K562 (cell line): ENCODE measurements at regions not wholly inside any gene's neighbourhood (a gene's known extent, or its start where the extent isn't known, plus 50 kb on each side); places are given as distances from the start of the nearest gene placed in this dataset.

Experiments
- ATAC-seq: fragments of 200-7000 bp; cut with Tn5 transposase; 3 replicates; pipeline ENCODE4 v1.9.1; 2020; ENCODE audit warnings: moderate library complexity
- BruUV-seq: library from RNA; stranded (reverse); fragments of 400-500 nt; replicated peaks from 2 replicates; lab custom pipeline; 2021; lab: Mats Ljungman, UMichigan
- CTCF ChIA-PET: fragments of 300-600 bp; formaldehyde crosslinking; extraction: SDS; loops from one replicate; lab custom pipeline; 2021; ENCODE audit warnings: low intra/inter-chr PET ratio; lab: Yijun Ruan, JAX
- POLR2A ChIA-PET: fragments of 300-600, 350-650 bp; sonication (Branson Sonifier 250); formaldehyde crosslinking; extraction: SDS; loops from one replicate; lab custom pipeline; 2021; ENCODE audit warnings: antibody characterized with exemption, inconsistent platforms; lab: Yijun Ruan, JAX
- DNase-seq, 4 experiments: peaks; one replicate each; pipeline versions ENCODE4 v3.0.0 to v3.0.0-alpha.2; 2011 to 2018; ENCODE audit warnings: low spot score in 3 of 4, mixed read lengths in 3 of 4; ENCODE audit errors: extremely low read depth in 1 of 4
- FAIRE-seq: peaks from 2 replicates; lab custom pipeline; 2011; peaks lifted over from hg19 to GRCh38; lab: Jason Lieb, UNC
- H2AFZ ChIP-seq: 2 replicates; pipeline ENCODE4 v1.6.0; 2011; ENCODE audit warnings: low read depth, low read length, control low read depth, inconsistent platforms
- H3K27ac ChIP-seq: fragments of 200-600 bp; 3 replicates; pipeline ENCODE4 v1.8.0; 2011; ENCODE audit warnings: low read depth, mild to moderate bottlenecking, control low read depth, inconsistent platforms, low read length, moderate library complexity, mixed read lengths; ENCODE audit errors: extremely low read depth
- H3K27me3 ChIP-seq, 2 experiments: fragments of 300-600 bp in 1 of 2; 2 replicates in 1 of 2; 3 replicates in 1 of 2; pipeline versions ENCODE4 v1.6.0 to v1.8.0; 2011; ENCODE audit warnings: inconsistent platforms in 2 of 2, low read length in 2 of 2, mild to moderate bottlenecking in 1 of 2, mixed read lengths in 1 of 2, moderate library complexity in 1 of 2; ENCODE audit not compliant: control insufficient read depth in 2 of 2, insufficient read depth in 2 of 2
- H3K36me3 ChIP-seq: fragments of 300-600 bp; 3 replicates; pipeline ENCODE4 v1.8.0; 2011; ENCODE audit warnings: mild to moderate bottlenecking, low read length, inconsistent platforms; ENCODE audit not compliant: control insufficient read depth, insufficient read depth
- H3K4me1 ChIP-seq, 2 experiments: fragments of 200-600 bp in 1 of 2; replicated peaks in 1 of 2; 2 replicates in 1 of 2; 3 replicates in 1 of 2; pipeline versions ENCODE4 v1.5.1 to v1.8.0; 2011; ENCODE audit warnings: inconsistent platforms in 2 of 2, low read length in 2 of 2, mild to moderate bottlenecking in 1 of 2, mixed read lengths in 1 of 2, moderate library complexity in 1 of 2; ENCODE audit not compliant: control insufficient read depth in 2 of 2, insufficient read depth in 2 of 2
- H3K4me2 ChIP-seq: 2 replicates; pipeline ENCODE4 v1.6.1; 2011; ENCODE audit warnings: low read length, control low read depth, inconsistent platforms, mixed read lengths; ENCODE audit not compliant: insufficient read depth
- H3K4me3 ChIP-seq: fragments of 200-600 bp; sonication (generic), shearing (Covaris generic); 2 replicates; pipeline ENCODE4 v1.5.1; 2016; ENCODE audit warnings: control low read depth, inconsistent platforms
- H3K79me2 ChIP-seq: fragments of 200-600 bp; 3 replicates; pipeline ENCODE4 v1.8.0; 2011; ENCODE audit warnings: low read length, inconsistent platforms; ENCODE audit not compliant: control insufficient read depth, insufficient read depth
- H3K9ac ChIP-seq, 2 experiments: 2 replicates each; pipeline versions ENCODE4 v1.6.0 to v1.6.1; 2011; ENCODE audit warnings: low read depth in 2 of 2, low read length in 2 of 2, control low read depth in 1 of 2, inconsistent platforms in 1 of 2, mild to moderate bottlenecking in 1 of 2, mixed read lengths in 1 of 2; ENCODE audit not compliant: insufficient read depth in 1 of 2
- H3K9me1 ChIP-seq: one replicate; pipeline ENCODE4 v1.6.0; 2011; ENCODE audit warnings: inconsistent platforms, mild to moderate bottlenecking, low read length, moderate library complexity; ENCODE audit not compliant: control insufficient read depth, insufficient read depth
- H3K9me3 ChIP-seq: replicated peaks from 2 replicates; pipeline ENCODE4 v1.5.1; 2011; ENCODE audit warnings: low read depth, low read length, inconsistent platforms; ENCODE audit not compliant: control insufficient read depth, insufficient read depth
- H4K20me1 ChIP-seq: replicated peaks from 2 replicates; pipeline ENCODE4 v1.6.1; 2011; ENCODE audit warnings: low read length, inconsistent platforms, mixed read lengths; ENCODE audit not compliant: control insufficient read depth, insufficient read depth
- SIX5 ChIP-seq, 2 experiments: IDR thresholded peaks; 2 replicates each; pipeline ENCODE4 v1.6.1; 2011; ENCODE audit warnings: low read length in 2 of 2, borderline replicate concordance in 1 of 2, low read depth in 1 of 2, mild to moderate bottlenecking in 1 of 2, moderate library complexity in 1 of 2; ENCODE audit not compliant: insufficient read depth in 1 of 2
- TAL1 ChIP-seq: fragments of 450-650 bp; IDR thresholded peaks from 2 replicates; pipeline ENCODE4 v1.6.1; 2016; ENCODE audit warnings: mild to moderate bottlenecking
- UBTF ChIP-seq, 2 experiments: IDR thresholded peaks; 2 replicates each; pipeline ENCODE4 v1.6.1; 2012; ENCODE audit warnings: improper control_type of control experiment in 2 of 2, low read depth in 2 of 2, low read length in 2 of 2, borderline replicate concordance in 1 of 2
- ZNF282 ChIP-seq: sonication (generic); formaldehyde crosslinking; IDR thresholded peaks from 2 replicates; pipeline ENCODE4 v1.8.1; 2023; ENCODE audit warnings: missing genetic modification reagents
- ZNF41 ChIP-seq: fragments of 250-450 bp; sonication (Bioruptor Pico); conservative IDR thresholded peaks from 2 replicates; pipeline ENCODE4 v1.4.0; 2020; ENCODE audit warnings: mild to moderate bottlenecking
- ZNF583 ChIP-seq: fragments of 250-450 bp; sonication (Bioruptor Pico); IDR thresholded peaks from 2 replicates; pipeline ENCODE4 v1.4.0; 2020
- ZNF699 ChIP-seq: fragments of 250-450 bp; sonication (Bioruptor Pico); IDR thresholded peaks from 2 replicates; pipeline ENCODE4 v1.8.0; 2021; ENCODE audit warnings: mild to moderate bottlenecking, moderate library complexity; ENCODE audit not compliant: insufficient replicate concordance
- WGBS: fragments of 100-300 bp; shearing (Covaris generic); methylation state at CpG from one replicate; pipeline ENCODE4 v1.1.6; 2016; ENCODE audit warnings: low coverage, mixed read lengths; ENCODE audit not compliant: insufficient coverage; ENCODE audit errors: missing lambda C conversion rate; 5-methylcytosine and 5-hydroxymethylcytosine counted together
- in situ Hi-C: fragments of 300-500 bp; cut with MboI; formaldehyde crosslinking; loops from 4 replicates; pipeline ENCODE4 v1.15.0; 2018; ENCODE audit warnings: inconsistent platforms, mixed read lengths
- intact Hi-C: fragments of 100-400 bp; cut with micrococcal nuclease; formaldehyde crosslinking; loops from 2 replicates; pipeline ENCODE4 v1.14.2; 2022
- TF ChIP-seq, protein P1 (sequence below): sonication (generic); formaldehyde crosslinking; IDR thresholded peaks from 2 replicates; pipeline ENCODE4 v1.8.0; 2023; ENCODE audit warnings: missing genetic modification reagents, mild to moderate bottlenecking, borderline replicate concordance
- TF ChIP-seq, protein P2 (sequence below): sonication (generic); formaldehyde crosslinking; IDR thresholded peaks from 2 replicates; pipeline ENCODE4 v1.8.0; 2022; ENCODE audit warnings: mild to moderate bottlenecking, missing genetic modification reagents

DNA sequence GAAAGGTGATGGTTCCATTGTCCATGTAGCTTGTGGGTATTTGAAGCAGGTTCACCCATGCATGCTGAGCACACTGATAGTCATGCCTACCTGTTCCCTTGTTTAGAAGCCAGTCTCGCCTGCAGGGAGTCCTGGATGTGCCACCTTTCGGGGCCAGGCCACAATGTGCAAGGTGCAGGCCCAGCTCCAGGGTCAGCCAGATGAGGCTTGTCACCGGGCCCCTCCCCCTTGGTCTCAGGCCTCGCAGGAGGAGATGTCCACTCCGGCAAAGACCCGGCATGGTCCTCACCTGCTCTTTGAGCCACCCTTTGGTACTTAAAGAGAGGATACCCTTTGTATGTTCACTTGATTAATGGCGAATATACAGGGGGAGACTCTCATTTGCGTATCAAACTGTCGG lies 140.4 kb upstream of the RTL1 start:
- CTCF ChIA-PET: no interaction called here
- POLR2A ChIA-PET: interaction anchor here (0.7 kb wide), 1 partner anchor 17 kb away, joined by 3 read pairs; no protein-coding TSS in a partner anchor
- Histone ChIP-seq H3K79me2 (no peaks in the 10 kb centered on the region), H2AFZ (no peak overlapping the region), H3K27me3 (peaks cover 0 to 66% of the 10 kb centered on the region in 2 experiments; a peak in 2 of 5 replicates), H3K9me3 (no peaks in the 10 kb centered on the region), H4K20me1 (no peaks in the 10 kb centered on the region), H3K4me3 (no peak overlapping the region), H3K36me3 (no peaks in the 10 kb centered on the region), H3K9me1 (no peaks in the 10 kb centered on the region), H3K27ac (no peak overlapping the region), H3K9ac (no peak overlapping the region), H3K4me2 (no peak overlapping the region), H3K4me1 (no peaks in the 10 kb centered on the region; a peak in 1 of 5 replicates)
- no peak for TF ChIP-seq ZNF583 (CRISPR knock-in tag)
- TF ChIP-seq TAL1: no peak
- TF ChIP-seq ZNF41: no peak
- no peak for TF ChIP-seq SIX5 (IDR thresholded peaks at IDR 0.05; ENCODE audit: borderline replicate concordance in 1 of 2, insufficient read depth in 1 of 2, low read depth in 1 of 2, low read length in 2 of 2)
- TF ChIP-seq, protein P1, sequence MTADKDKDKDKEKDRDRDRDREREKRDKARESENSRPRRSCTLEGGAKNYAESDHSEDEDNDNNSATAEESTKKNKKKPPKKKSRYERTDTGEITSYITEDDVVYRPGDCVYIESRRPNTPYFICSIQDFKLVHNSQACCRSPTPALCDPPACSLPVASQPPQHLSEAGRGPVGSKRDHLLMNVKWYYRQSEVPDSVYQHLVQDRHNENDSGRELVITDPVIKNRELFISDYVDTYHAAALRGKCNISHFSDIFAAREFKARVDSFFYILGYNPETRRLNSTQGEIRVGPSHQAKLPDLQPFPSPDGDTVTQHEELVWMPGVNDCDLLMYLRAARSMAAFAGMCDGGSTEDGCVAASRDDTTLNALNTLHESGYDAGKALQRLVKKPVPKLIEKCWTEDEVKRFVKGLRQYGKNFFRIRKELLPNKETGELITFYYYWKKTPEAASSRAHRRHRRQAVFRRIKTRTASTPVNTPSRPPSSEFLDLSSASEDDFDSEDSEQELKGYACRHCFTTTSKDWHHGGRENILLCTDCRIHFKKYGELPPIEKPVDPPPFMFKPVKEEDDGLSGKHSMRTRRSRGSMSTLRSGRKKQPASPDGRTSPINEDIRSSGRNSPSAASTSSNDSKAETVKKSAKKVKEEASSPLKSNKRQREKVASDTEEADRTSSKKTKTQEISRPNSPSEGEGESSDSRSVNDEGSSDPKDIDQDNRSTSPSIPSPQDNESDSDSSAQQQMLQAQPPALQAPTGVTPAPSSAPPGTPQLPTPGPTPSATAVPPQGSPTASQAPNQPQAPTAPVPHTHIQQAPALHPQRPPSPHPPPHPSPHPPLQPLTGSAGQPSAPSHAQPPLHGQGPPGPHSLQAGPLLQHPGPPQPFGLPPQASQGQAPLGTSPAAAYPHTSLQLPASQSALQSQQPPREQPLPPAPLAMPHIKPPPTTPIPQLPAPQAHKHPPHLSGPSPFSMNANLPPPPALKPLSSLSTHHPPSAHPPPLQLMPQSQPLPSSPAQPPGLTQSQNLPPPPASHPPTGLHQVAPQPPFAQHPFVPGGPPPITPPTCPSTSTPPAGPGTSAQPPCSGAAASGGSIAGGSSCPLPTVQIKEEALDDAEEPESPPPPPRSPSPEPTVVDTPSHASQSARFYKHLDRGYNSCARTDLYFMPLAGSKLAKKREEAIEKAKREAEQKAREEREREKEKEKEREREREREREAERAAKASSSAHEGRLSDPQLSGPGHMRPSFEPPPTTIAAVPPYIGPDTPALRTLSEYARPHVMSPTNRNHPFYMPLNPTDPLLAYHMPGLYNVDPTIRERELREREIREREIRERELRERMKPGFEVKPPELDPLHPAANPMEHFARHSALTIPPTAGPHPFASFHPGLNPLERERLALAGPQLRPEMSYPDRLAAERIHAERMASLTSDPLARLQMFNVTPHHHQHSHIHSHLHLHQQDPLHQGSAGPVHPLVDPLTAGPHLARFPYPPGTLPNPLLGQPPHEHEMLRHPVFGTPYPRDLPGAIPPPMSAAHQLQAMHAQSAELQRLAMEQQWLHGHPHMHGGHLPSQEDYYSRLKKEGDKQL (CRISPR knock-in tag): no peak
- TF ChIP-seq ZNF282 (CRISPR knock-in tag): no peak
- TF ChIP-seq, protein P2, sequence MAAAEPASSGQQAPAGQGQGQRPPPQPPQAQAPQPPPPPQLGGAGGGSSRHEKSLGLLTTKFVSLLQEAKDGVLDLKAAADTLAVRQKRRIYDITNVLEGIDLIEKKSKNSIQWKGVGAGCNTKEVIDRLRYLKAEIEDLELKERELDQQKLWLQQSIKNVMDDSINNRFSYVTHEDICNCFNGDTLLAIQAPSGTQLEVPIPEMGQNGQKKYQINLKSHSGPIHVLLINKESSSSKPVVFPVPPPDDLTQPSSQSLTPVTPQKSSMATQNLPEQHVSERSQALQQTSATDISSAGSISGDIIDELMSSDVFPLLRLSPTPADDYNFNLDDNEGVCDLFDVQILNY: no peak
- no peak for TF ChIP-seq UBTF (IDR thresholded peaks at IDR 0.05; ENCODE audit: borderline replicate concordance in 1 of 2, low read depth in 2 of 2, low read length in 2 of 2)
- TF ChIP-seq ZNF699 (CRISPR knock-in tag): no peak
- 2% methylated on average over 5 of the region's 9 CpGs for WGBS
- FAIRE-seq (no peak), ATAC-seq (no peak), DNase-seq (no peak)
- in situ Hi-C loops (no loop called here), intact Hi-C loops (no loop called here)
- BruUV-seq: no TSS peak
